GM19438 (cell line): ENCODE measurements at regions not wholly inside any gene's neighbourhood (a gene's known extent, or its start where the extent isn't known, plus 50 kb on each side); places are given as distances from the start of the nearest gene placed in this dataset.

Experiments used
- ATAC-seq: cut with Tn5 transposase; IDR thresholded peaks from one replicate; pipeline ENCODE4 v1.9.1; 2021; ENCODE audit warnings: low read depth; ENCODE audit not compliant: unreplicated experiment

- ATAC-seq = no peak
Observed at GRCh38 chr15:53401503-53401902, 358.0 kb downstream of the WDR72 start.

- ATAC-seq = no peak
Observed at GRCh38 chr15:53400986-53401385, 358.5 kb downstream of the WDR72 start.

GRCh38 chr15:53397041-53397616 lies 362.3 kb downstream of the WDR72 start:
- no peak for ATAC-seq

- ATAC-seq = no peak
Observed at GRCh38 chr15:53395871-53396270, 363.6 kb downstream of the WDR72 start.

GRCh38 chr15:53390549-53390948 lies 368.9 kb downstream of the WDR72 start:
- no peak for ATAC-seq

GRCh38 chr15:53389271-53390037 lies 370.0 kb downstream of the WDR72 start:
- no peak for ATAC-seq

GRCh38 chr15:53384417-53384816 lies 375.0 kb downstream of the WDR72 start:
- ATAC-seq = no peak

GRCh38 chr15:53378096-53378800 lies 381.2 kb downstream of the WDR72 start:
- ATAC-seq = no peak

GRCh38 chr15:53367740-53368139 lies 391.7 kb downstream of the WDR72 start:
- ATAC-seq = no peak

- no peak for ATAC-seq
Observed at GRCh38 chr15:53360881-53361280, 398.6 kb downstream of the WDR72 start.

GRCh38 chr15:53359038-53359437 lies 400.4 kb downstream of the WDR72 start:
- ATAC-seq = no peak

GRCh38 chr15:53354874-53355273 lies 404.6 kb downstream of the WDR72 start:
- no peak for ATAC-seq

GRCh38 chr15:53351373-53351772 lies 408.1 kb downstream of the WDR72 start:
- ATAC-seq = no peak

- ATAC-seq = no peak
Observed at GRCh38 chr15:53346583-53346982, 412.9 kb downstream of the WDR72 start.

GRCh38 chr15:53331328-53332190 lies 427.9 kb downstream of the WDR72 start:
- no peak for ATAC-seq

- ATAC-seq = no peak
Observed at GRCh38 chr15:53328341-53328740, 431.1 kb downstream of the WDR72 start.

GRCh38 chr15:53324061-53324460 lies 435.4 kb downstream of the WDR72 start:
- ATAC-seq = no peak

GRCh38 chr15:53323191-53323590 lies 436.3 kb downstream of the WDR72 start:
- ATAC-seq = no peak

- no peak for ATAC-seq
Observed at GRCh38 chr15:53320816-53321215, 438.6 kb downstream of the WDR72 start.

- no peak for ATAC-seq
Observed at GRCh38 chr15:53312707-53313106, 446.8 kb downstream of the WDR72 start.

- ATAC-seq = no peak
Observed at GRCh38 chr15:53310709-53311108, 448.8 kb downstream of the WDR72 start.
